Forelimb muscle (tissue), 1 donor: ENCODE measurements at regions not wholly inside any gene's neighbourhood (a gene's known extent, or its start where the extent isn't known, plus 50 kb on each side); places are given as distances from the start of the nearest gene placed in this dataset.
"Not testable (repeated sequence)": the region's sequence is repeated elsewhere in the genome, so short reads cannot be mapped to it uniquely, and the experiment has no call there.

ENCODE experiments used
- DNase-seq: peaks from one replicate; pipeline ENCODE4 v3.0.0-alpha.2; 2013; ENCODE audit warnings: low read depth

- DNase-seq: no peak
Observed at GRCh38 chr17:71830866-71831265, 290.0 kb upstream of the SOX9 start.

GRCh38 chr17:71842986-71843385 lies 277.8 kb upstream of the SOX9 start:
- no peak for DNase-seq

- no peak for DNase-seq
Observed at GRCh38 chr17:71845337-71845736, 275.5 kb upstream of the SOX9 start.

- no peak for DNase-seq
Observed at GRCh38 chr17:71846561-71847110, 274.2 kb upstream of the SOX9 start.

DNA sequence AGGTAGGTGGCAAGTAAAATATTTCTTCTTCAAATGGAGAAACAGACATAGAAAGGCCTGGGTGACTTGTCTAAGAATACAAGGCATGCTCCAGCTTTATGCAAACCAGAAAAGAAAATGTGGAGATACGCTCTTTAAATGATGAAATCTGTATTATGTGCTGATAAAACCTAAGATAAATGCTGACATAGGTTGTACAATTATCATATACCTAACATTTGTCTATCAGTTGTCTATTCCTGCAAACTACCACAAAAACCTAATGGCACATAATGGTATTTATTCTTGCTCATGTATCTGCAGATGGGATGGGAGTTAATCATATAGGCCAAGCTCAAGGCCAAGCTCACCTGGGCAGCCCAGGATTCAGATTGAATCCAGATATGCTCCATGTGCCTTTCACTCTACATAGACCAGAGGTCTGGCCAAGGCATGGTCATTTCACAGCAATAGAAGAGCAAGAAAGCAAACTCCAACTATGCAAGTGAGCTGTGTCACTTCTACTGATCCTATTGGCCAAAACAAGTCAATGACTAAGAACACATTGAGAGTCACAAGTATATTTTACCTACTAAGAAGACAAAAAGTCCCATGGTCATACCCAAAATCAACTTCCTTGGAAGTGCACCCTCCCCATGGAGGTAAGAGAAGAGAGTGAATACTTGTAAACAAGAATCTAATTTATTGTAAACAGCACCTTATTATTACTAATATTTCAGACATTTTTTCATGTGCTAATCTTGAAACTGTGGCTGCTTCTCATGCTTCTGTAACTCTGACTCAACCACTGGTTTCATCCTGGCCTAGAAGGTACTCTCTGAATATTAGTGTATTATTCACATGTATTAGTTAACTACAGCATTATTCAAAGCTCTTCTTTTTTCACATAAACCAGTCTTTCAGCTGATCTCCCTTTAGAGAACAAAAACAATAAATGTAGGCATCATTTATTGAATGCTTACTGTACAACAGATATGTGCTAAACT lies 270.7 kb upstream of the SOX9 start:
- DNase-seq: no peak

DNA sequence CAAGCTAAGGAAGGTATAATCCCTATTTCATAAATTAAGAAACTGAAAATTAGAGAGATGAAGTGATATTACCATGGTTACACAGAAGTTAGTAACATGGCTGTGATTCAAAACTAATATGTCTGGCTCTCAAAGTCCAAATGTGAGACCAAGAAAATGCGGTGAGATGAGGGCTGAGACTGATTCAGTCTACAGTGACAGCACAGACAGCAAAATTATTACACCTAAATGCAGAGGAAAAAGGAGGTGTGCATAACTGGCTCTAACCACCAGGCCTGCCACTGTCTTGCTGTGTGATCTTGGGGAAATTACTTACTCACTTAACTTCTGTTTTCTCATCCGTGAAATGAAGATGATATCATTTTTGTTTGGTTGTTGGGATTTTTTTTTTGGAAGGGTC lies 270.0 kb upstream of the SOX9 start:
- no peak for DNase-seq

- DNase-seq: no peak
Observed at GRCh38 chr17:71855010-71855409, 265.8 kb upstream of the SOX9 start.

DNA sequence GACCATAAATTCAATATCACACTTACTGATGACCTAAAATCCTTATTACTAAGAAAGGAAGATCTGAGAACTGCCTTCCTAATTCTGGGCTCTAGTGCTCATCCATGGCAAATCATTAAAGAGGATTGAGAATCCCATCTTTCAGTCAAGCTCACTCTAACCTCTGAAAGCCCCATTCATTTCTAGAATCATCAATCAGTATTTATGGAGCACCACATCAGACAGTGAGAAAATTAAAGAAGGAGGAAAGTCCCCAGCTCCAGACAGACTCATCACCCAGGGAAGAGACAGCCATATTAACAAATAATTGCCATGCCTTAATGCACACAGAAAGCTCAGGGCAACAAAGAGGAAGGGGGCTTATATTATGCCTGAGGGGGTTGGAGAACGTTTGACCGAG lies 256.1 kb upstream of the SOX9 start:
- DNase-seq: no peak

DNA sequence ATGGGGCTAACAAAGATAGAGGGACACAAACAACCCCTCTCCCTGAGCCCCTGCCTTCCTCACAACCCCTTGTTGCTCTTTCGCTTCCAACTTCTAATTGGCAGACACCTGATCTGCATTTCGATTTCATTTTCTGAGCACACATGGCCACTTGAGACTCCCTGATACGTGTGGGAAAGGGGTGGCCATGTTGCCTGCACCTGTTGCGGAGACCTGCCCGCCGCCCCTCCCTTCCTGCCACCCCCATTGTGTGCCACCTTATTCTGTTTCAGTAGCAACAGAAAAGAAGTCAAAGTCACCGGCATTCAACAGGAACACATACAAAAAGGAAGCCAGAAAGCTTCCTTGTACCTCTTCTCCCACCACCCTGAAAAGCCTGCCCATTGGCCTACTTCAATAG lies 254.7 kb upstream of the SOX9 start:
- DNase-seq: no peak

DNA sequence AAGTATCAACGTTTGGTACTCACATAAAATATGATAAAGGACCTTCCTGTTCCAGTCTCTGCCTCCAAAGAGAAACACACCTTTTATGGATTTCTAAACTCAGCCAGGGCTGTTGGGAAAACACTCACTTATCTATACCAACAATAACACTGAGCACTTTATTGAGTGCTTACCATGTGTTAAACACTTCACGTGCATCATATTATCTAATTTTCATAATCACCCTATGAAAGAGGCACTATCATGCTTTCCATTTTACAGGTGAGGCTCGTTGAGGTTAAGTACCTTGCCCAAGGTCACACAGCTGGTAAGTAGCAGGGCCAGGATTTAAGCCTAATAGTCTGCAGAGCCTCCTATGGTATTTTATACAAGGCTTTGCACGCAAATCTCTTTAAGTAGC lies 251.5 kb upstream of the SOX9 start:
- no peak for DNase-seq

GRCh38 chr17:71869841-71870545 lies 250.8 kb upstream of the SOX9 start:
- no peak for DNase-seq

DNA sequence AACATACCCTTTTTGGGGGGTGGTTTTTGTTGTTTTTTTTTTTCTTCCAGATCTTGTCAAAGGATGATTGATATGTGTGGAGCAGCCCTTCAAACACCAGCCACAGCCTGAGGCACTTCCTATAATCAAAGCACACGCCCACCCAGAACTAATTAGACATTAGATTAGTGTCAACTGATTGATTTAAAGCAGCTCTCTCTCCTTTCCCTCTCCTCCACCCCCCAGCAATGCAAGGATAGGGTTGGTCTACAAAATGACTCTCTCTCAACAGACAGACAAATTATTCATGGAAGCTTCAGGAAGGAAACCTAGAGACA lies 250.3 kb upstream of the SOX9 start:
- no peak for DNase-seq

DNA sequence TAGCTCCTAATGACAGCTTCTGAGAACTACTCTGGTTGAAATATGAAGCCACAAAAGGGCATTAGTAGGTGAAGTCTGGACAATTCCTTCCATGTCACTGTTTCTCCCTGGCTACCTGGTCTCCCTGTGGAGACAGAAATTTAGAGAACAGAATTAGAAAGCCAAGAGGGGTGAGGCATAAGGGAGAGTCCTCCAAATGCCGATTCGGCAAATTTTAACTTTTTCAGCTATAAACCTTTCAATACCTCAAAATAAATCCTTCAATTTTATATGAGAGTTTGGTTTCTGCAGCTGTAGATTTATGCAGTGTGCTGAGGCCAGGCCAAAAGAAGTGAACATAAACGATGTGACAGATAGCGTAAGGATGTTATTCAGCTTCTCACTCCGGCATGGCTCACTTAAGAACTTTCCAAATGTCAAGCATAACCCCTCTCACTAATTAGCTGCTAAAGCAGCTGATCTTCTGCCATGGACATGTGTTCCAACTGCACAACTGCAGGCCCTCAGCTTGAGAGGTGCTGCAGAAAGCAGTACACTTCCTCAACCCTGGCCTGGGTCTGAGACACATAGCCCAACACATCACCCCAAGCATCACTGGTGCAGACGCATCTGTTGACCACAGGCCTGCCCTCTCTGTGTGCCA lies 247.9 kb upstream of the SOX9 start:
- no peak for DNase-seq

DNA sequence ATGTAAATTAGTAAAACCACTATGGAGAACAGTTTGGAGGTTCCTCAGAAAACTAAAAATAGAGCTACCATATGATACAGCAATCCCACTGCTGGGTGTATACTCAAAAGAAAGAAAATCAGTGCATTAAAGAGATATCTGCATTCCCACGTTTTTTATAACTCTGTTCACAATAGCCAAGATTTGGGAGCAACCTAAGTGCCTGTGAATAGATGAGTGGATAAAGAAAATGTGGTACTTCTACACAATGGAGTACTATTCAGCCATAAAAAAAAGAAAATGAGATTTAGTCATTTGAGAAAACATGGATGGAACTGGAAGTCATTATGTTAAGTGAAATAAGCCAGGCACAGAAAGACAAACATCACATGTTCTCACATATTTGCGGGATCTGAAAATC lies 246.0 kb upstream of the SOX9 start:
- DNase-seq: not testable (repeated sequence)

GRCh38 chr17:71878271-71878670 lies 242.5 kb upstream of the SOX9 start:
- DNase-seq: no peak

- DNase-seq: no peak
Observed at GRCh38 chr17:71878998-71879397, 241.8 kb upstream of the SOX9 start.

GRCh38 chr17:71881041-71881440 lies 239.8 kb upstream of the SOX9 start:
- no peak for DNase-seq

DNA sequence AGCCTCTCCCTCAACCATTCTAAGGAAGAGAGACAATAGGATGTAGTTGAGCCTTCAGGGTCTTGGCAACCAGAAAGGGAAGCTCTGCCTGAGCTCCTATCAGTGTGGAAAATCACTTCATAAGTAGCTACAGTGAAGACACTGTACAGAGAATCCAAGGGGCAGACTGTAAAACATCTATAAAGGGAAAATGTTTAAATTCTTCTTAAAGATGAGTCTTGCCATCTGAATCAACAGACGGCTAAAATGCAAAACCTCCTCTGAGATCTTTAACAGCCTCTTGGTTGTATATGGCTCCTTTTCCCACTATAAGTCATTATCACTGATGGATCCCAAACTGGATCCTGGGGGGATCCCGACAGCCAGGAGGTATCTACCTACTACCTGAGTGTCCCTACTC lies 239.2 kb upstream of the SOX9 start:
- no peak for DNase-seq

DNA sequence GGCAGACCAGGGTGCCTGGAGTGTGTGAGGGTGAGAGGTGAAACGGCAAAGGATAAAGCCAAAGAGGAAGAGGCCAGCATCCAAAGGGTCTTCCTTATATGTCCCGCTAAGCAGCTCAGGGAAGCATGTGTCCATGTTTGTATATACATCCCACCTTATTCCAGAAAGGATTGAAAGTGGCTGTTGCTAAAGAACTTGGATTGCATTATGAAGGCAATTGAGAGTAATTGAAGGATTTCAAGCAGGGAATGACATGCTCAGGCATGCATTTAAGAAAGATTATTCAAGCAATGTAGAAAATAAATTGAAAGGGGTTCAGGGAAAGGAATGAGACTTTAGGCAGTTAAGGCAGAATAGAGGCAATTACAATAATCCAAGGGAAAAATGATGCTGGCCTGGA lies 237.6 kb upstream of the SOX9 start:
- no peak for DNase-seq

GRCh38 chr17:71883845-71884244 lies 237.0 kb upstream of the SOX9 start:
- no peak for DNase-seq

DNA sequence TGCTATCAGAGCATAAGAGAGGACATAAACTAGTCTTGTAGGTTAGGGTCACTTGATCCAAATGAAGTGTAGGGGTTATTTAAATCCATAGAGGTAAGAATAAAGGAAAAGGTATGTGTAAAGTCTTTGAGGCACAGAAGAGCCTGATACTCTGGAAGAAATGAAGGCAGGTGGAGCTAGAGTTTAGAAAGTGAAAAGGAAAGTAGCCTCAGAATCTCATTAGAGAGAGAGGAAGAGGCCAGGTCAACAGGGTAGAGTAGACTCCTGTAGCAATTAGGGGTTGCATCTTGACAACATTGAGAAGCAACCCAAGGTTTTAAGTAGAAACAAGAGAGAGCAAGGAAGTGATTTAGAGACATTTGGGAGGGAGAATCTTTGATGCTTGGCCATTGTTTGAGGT lies 235.2 kb upstream of the SOX9 start:
- DNase-seq: no peak

- DNase-seq: no peak
Observed at GRCh38 chr17:71899317-71899716, 221.5 kb upstream of the SOX9 start.
